ENCODE measurements at regions not wholly inside any gene's neighbourhood (a gene's known extent, or its start where the extent isn't known, plus 50 kb on each side); places are given as distances from the start of the nearest gene placed in this dataset.

DNA sequence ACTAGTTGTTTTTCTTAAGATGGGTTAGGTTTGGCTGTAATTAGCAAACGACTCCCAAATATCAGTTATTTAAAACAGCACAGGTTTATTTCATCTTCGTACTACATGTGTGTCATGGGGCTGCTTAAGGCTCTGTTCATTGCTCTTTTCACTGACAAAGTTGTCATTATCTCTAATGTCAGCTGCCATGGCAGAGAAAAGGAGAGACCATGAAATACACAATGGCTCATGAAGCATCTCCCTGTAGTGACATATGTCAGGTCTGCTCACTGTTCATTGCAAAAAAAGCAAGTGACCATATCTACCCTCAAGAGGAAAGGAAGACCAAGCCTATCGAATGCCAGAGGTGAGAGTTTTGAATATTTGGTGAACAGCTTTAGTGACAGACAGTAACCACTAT is 52.2 kb upstream of the PCDH7 start:
- no peaks in the 10 kb centered on the region for H3K4me1 Mint-ChIP-seq (ENCODE audit: low read depth)
- peaks cover 4% of the 10 kb centered on the region for H3K9me3 Mint-ChIP-seq
- no peak overlapping the region for H3K4me3 Mint-ChIP-seq
- POLR2A ChIA-PET, result no interaction called here
- TF ChIP-seq, protein P1, sequence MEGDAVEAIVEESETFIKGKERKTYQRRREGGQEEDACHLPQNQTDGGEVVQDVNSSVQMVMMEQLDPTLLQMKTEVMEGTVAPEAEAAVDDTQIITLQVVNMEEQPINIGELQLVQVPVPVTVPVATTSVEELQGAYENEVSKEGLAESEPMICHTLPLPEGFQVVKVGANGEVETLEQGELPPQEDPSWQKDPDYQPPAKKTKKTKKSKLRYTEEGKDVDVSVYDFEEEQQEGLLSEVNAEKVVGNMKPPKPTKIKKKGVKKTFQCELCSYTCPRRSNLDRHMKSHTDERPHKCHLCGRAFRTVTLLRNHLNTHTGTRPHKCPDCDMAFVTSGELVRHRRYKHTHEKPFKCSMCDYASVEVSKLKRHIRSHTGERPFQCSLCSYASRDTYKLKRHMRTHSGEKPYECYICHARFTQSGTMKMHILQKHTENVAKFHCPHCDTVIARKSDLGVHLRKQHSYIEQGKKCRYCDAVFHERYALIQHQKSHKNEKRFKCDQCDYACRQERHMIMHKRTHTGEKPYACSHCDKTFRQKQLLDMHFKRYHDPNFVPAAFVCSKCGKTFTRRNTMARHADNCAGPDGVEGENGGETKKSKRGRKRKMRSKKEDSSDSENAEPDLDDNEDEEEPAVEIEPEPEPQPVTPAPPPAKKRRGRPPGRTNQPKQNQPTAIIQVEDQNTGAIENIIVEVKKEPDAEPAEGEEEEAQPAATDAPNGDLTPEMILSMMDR (IDR thresholded peaks at IDR 0.05), result no peak
- CTCF ChIA-PET, result no interaction called here
- H3K27ac Mint-ChIP-seq, result no peak overlapping the region
- no peak for ATAC-seq
- intact Hi-C loops (cut with micrococcal nuclease), result no loop called here
- H3K36me3 Mint-ChIP-seq (ENCODE audit: low read depth), result no peaks in the 10 kb centered on the region
- no peaks in the 10 kb centered on the region for H3K27me3 Mint-ChIP-seq
- no peak for DNase-seq

DNA sequence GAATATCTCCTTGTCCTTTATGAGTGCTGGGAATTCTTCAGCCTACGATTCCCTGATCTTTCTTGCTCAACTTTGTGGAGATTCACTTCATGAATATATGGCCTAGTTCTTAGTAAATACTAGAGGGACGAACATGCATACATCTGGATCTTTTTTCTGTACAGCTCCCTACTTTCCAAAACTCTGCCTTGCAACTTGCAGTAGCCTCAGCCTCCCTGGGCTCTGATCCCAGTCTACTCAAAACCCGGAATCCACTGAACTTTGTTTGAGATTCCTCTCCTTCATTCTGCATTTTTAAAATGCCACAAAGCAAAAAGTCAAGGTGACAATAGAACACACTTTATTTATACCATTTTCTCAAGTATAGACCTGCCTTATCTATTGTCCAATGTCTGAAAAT is 50.0 kb upstream of the PCDH7 start:
- Mint-ChIP-seq H3K9me3 (peaks cover 4% of the 10 kb centered on the region), H3K4me3 (no peak overlapping the region), H3K27ac (no peak overlapping the region), H3K36me3 (ENCODE audit: low read depth) (no peaks in the 10 kb centered on the region), H3K4me1 (ENCODE audit: low read depth) (no peaks in the 10 kb centered on the region), H3K27me3 (no peaks in the 10 kb centered on the region)
- intact Hi-C loops (cut with micrococcal nuclease), result no loop called here
- ChIA-PET CTCF (no interaction called here), POLR2A (no interaction called here)
- DNase-seq (no peak), ATAC-seq (no peak)
- TF ChIP-seq, protein P1 (IDR thresholded peaks at IDR 0.05), result no peak

Measured in activated CD8-positive, alpha-beta T cell treated with anti-CD3 and anti-CD28 coated beads for 36 hours (primary cell).